GM12875 (cell line): ENCODE measurements at regions not wholly inside any gene's neighbourhood (a gene's known extent, or its start where the extent isn't known, plus 50 kb on each side); places are given as distances from the start of the nearest gene placed in this dataset.
"Not testable (repeated sequence)": the region's sequence is repeated elsewhere in the genome, so short reads cannot be mapped to it uniquely, and the experiment has no call there.

ENCODE experiments used
- H3K4me3 ChIP-seq: one replicate; pipeline ENCODE4 v1.5.1; 2011; ENCODE audit warnings: low read depth, low read length, control low read depth
- CTCF ChIP-seq: IDR thresholded peaks from 2 replicates; pipeline ENCODE4 v1.5.1; 2011; ENCODE audit warnings: low read depth, mild to moderate bottlenecking, control low read depth, inconsistent platforms, low read length, moderate library complexity, borderline replicate concordance; ENCODE audit not compliant: insufficient read depth

GRCh38 chr11:24216488-24216887 lies 280.4 kb upstream of the LUZP2 start:
- TF ChIP-seq CTCF: no peak
- H3K4me3 ChIP-seq: no peak overlapping the region

- H3K4me3 ChIP-seq: not testable (repeated sequence)
These were observed 279.5 kb upstream of the LUZP2 start for GRCh38 chr11:24217319-24217718.

- H3K4me3 ChIP-seq: no peak overlapping the region
- TF ChIP-seq CTCF: no peak
These were observed 271.4 kb upstream of the LUZP2 start for GRCh38 chr11:24225501-24225900.

GRCh38 chr11:24226606-24227005 lies 270.2 kb upstream of the LUZP2 start:
- H3K4me3 ChIP-seq: no peak overlapping the region
- no peak for TF ChIP-seq CTCF

GRCh38 chr11:24233041-24233440 lies 263.8 kb upstream of the LUZP2 start:
- H3K4me3 ChIP-seq: no peak overlapping the region
- TF ChIP-seq CTCF: no peak

- no peak for TF ChIP-seq CTCF
- no peak overlapping the region for H3K4me3 ChIP-seq
These were observed 261.9 kb upstream of the LUZP2 start for GRCh38 chr11:24234822-24235508.

- no peak for TF ChIP-seq CTCF
- no peak overlapping the region for H3K4me3 ChIP-seq
These were observed 257.8 kb upstream of the LUZP2 start for GRCh38 chr11:24238771-24239645.
